Heart left ventricle (tissue), 13 donors: ENCODE measurements at regions not wholly inside any gene's neighbourhood (a gene's known extent, or its start where the extent isn't known, plus 50 kb on each side); places are given as distances from the start of the nearest gene placed in this dataset.

Experiments
- POLR2A ChIP-seq, 2 donors: fragments of 450-650 bp; IDR thresholded peaks; one replicate each; pipeline ENCODE4 v1.6.1; 2017; ENCODE audit warnings: antibody characterized with exemption in 2 of 2, mild to moderate bottlenecking in 2 of 2, moderate library complexity in 2 of 2
- TF ChIP-seq, protein P1 (sequence below), 12 donors: fragments of 200-600 bp; sonication (generic) in 4 of 12; IDR thresholded peaks; one replicate each; pipeline versions ENCODE4 v1.5.0 to v1.8.0; 2018 to 2022; ENCODE audit warnings: antibody characterized with exemption in 12 of 12, mild to moderate bottlenecking in 5 of 12
- donor health status: ischemic (EF 13 %, LVEDD 7.1; RV severe dilation, severe dysfunction).
- donor health status: DM: no; HTN: yes; CAD: no.
- donor health status: DM: no; HTN: no; CAD: no.
- donor health status: ischemic (EF 25% LVEDD 6.9; RV normal size, moderate dysfunction).
- donor health status: ischemic (EF 25% LVEDD 5.7; RV mildly dilated, moderate dysfunction).
- donor health status: ischemic (EF 35%, LVEDD 5.7; RV mildly dilated, moderate dysfunction).
- donor health status: nonischemic (EF 11% LVEDD 7.7; RV severe dilation, severe dysfunction).
- donor health status: DM: yes; HTN: yes; CAD: no.
- donor health status: PGD.
- donor health status: ischemic (EF 29% LVEDD 5.4; RV normal size, mild dysfunction).
- donor health status: nonischemic (EF 23%, LVEDD 6.1; RV moderate dilation, normal function).

DNA sequence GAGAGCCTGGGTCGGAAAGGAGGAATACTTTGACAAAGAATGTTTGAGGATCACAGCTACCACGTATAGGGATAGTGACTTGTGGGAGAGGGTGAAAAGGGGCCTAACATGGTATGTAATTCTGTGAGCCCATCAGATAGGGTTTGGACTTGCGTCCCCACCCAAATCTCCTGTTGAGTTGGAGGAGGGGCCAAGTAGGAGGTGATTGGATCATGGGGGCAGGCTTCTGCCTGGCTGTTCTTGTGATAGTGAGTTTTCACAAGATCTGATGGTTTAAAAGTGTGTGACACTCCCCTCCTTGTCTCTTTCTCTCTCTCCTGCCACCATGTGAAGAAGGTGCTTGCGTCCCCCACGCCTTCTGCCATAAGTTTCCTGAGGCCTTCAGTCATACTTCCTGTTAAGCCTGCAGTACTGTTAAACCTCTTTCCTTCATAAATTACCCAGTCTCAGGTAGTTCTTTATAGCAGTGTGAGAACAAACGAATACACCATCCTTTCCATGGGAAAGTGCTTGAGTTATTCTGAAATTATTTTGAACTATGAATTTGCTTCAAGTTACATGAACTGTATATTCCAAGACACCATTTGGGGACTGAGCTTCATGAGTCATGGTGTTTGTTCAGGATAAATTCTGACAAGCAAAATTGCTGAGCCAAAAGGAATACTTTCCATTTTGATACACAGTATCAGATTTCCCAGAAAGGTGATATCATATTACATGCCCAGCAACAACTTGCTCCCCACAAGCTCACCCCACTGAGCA lies 68.8 kb upstream of the SSBP2 start:
- TF ChIP-seq, protein P1, sequence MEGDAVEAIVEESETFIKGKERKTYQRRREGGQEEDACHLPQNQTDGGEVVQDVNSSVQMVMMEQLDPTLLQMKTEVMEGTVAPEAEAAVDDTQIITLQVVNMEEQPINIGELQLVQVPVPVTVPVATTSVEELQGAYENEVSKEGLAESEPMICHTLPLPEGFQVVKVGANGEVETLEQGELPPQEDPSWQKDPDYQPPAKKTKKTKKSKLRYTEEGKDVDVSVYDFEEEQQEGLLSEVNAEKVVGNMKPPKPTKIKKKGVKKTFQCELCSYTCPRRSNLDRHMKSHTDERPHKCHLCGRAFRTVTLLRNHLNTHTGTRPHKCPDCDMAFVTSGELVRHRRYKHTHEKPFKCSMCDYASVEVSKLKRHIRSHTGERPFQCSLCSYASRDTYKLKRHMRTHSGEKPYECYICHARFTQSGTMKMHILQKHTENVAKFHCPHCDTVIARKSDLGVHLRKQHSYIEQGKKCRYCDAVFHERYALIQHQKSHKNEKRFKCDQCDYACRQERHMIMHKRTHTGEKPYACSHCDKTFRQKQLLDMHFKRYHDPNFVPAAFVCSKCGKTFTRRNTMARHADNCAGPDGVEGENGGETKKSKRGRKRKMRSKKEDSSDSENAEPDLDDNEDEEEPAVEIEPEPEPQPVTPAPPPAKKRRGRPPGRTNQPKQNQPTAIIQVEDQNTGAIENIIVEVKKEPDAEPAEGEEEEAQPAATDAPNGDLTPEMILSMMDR (IDR thresholded peaks at IDR 0.05), result no peak
- no peak for TF ChIP-seq POLR2A (IDR thresholded peaks at IDR 0.05)
